GM19324 (cell line): ENCODE measurements at regions not wholly inside any gene's neighbourhood (a gene's known extent, or its start where the extent isn't known, plus 50 kb on each side); places are given as distances from the start of the nearest gene placed in this dataset.
"Not testable (repeated sequence)": the region's sequence is repeated elsewhere in the genome, so short reads cannot be mapped to it uniquely, and the experiment has no call there.

Experiments used
- ATAC-seq: cut with Tn5 transposase; IDR thresholded peaks from one replicate; pipeline ENCODE4 v1.9.1; 2021; ENCODE audit warnings: mild to moderate bottlenecking, moderate library complexity; ENCODE audit not compliant: unreplicated experiment, low FRiP score

- no peak for ATAC-seq
Observed at GRCh38 chr19:28583242-28583641, 629.7 kb downstream of the UQCRFS1 start.

GRCh38 chr19:28582796-28583195 lies 630.2 kb downstream of the UQCRFS1 start:
- ATAC-seq, result no peak

- no peak for ATAC-seq
Observed at GRCh38 chr19:28582344-28582743, 630.6 kb downstream of the UQCRFS1 start.

- ATAC-seq, result no peak
Observed at GRCh38 chr19:28581468-28581770, 631.5 kb downstream of the UQCRFS1 start.

GRCh38 chr19:28578786-28579505 lies 634.0 kb downstream of the UQCRFS1 start:
- no peak for ATAC-seq

- ATAC-seq, result no peak
Observed at GRCh38 chr19:28578208-28578607, 634.7 kb downstream of the UQCRFS1 start.

GRCh38 chr19:28577666-28578065 lies 635.3 kb downstream of the UQCRFS1 start:
- no peak for ATAC-seq

GRCh38 chr19:28577233-28577632 lies 635.7 kb downstream of the UQCRFS1 start:
- no peak for ATAC-seq

GRCh38 chr19:28575816-28576215 lies 637.1 kb downstream of the UQCRFS1 start:
- ATAC-seq, result no peak

GRCh38 chr19:28575312-28575711 lies 637.6 kb downstream of the UQCRFS1 start:
- ATAC-seq, result not testable (repeated sequence)

GRCh38 chr19:28574212-28574611 lies 638.7 kb downstream of the UQCRFS1 start:
- no peak for ATAC-seq

- no peak for ATAC-seq
Observed at GRCh38 chr19:28569132-28570131, 643.5 kb downstream of the UQCRFS1 start.

GRCh38 chr19:28567834-28568233 lies 645.1 kb downstream of the UQCRFS1 start:
- no peak for ATAC-seq

- no peak for ATAC-seq
Observed at GRCh38 chr19:28563964-28564921, 648.7 kb downstream of the UQCRFS1 start.

- no peak for ATAC-seq
Observed at GRCh38 chr19:28560786-28561185, 652.2 kb downstream of the UQCRFS1 start.

GRCh38 chr19:28558783-28559182 lies 654.2 kb downstream of the UQCRFS1 start:
- no peak for ATAC-seq

GRCh38 chr19:28556371-28556770 lies 656.6 kb downstream of the UQCRFS1 start:
- ATAC-seq, result no peak

- ATAC-seq, result no peak
Observed at GRCh38 chr19:28555317-28555716, 657.6 kb downstream of the UQCRFS1 start.

- ATAC-seq, result no peak
Observed at GRCh38 chr19:28554321-28555091, 658.4 kb downstream of the UQCRFS1 start.

- ATAC-seq, result no peak
Observed at GRCh38 chr19:28553764-28554163, 659.2 kb downstream of the UQCRFS1 start.
